ENCODE measurements at regions not wholly inside any gene's neighbourhood (a gene's known extent, or its start where the extent isn't known, plus 50 kb on each side); places are given as distances from the start of the nearest gene placed in this dataset.
"Not testable (repeated sequence)": the region's sequence is repeated elsewhere in the genome, so short reads cannot be mapped to it uniquely, and the experiment has no call there.

- H3K27me3 ChIP-seq: no peaks in the 10 kb centered on the region
- no peak overlapping the region for H3K4me3 ChIP-seq
- no peak for TF ChIP-seq CTCF (IDR thresholded peaks at IDR 0.05; ENCODE audit: low read depth, low read length)
- H3K9me3 ChIP-seq (ENCODE audit: low read depth): no peaks in the 10 kb centered on the region
- peak in 1 of 2 donors; percentile 20 for DNase-seq (ENCODE audit: low read depth in 1 of 2, low spot score in 1 of 2)
- no peak overlapping the region for H3K27ac ChIP-seq
- no peaks in the 10 kb centered on the region for H3K4me1 ChIP-seq (ENCODE audit: low read depth)
- H3K36me3 ChIP-seq: no peaks in the 10 kb centered on the region
Observed at GRCh38 chr6:170089963-170090362, 200.9 kb downstream of the DLL1 start.

GRCh38 chr6:170088582-170088955, 202.3 kb downstream of the DLL1 start:
- Histone ChIP-seq H3K4me1 (ENCODE audit: low read depth) (no peaks in the 10 kb centered on the region), H3K36me3 (no peaks in the 10 kb centered on the region), H3K27me3 (no peaks in the 10 kb centered on the region), H3K9me3 (ENCODE audit: low read depth) (no peaks in the 10 kb centered on the region), H3K27ac (no peak overlapping the region), H3K4me3 (no peak overlapping the region)
- TF ChIP-seq CTCF (IDR thresholded peaks at IDR 0.05; ENCODE audit: low read depth, low read length): no peak
- DNase-seq (ENCODE audit: low read depth in 1 of 2, low spot score in 1 of 2): no peak

GRCh38 chr6:170087941-170088581, 202.8 kb downstream of the DLL1 start:
- no peaks in the 10 kb centered on the region for H3K27me3 ChIP-seq
- no peak for TF ChIP-seq CTCF (IDR thresholded peaks at IDR 0.05; ENCODE audit: low read depth, low read length)
- no peak for DNase-seq (ENCODE audit: low read depth in 1 of 2, low spot score in 1 of 2)

GRCh38 chr6:170087421-170087780, 203.5 kb downstream of the DLL1 start:
- not testable (repeated sequence) for H3K4me3 ChIP-seq; H3K27ac ChIP-seq; H3K9me3 ChIP-seq (ENCODE audit: low read depth); H3K27me3 ChIP-seq; DNase-seq (ENCODE audit: low read depth in 1 of 2, low spot score in 1 of 2); H3K36me3 ChIP-seq; H3K4me1 ChIP-seq (ENCODE audit: low read depth)

More at GRCh38 chr6:170087941-170088581, 202.8 kb downstream of the DLL1 start:
- no peaks in the 10 kb centered on the region for H3K4me1 ChIP-seq (ENCODE audit: low read depth)
- no peaks in the 10 kb centered on the region for H3K36me3 ChIP-seq
- H3K4me3 ChIP-seq: no peak overlapping the region
- no peaks in the 10 kb centered on the region for H3K9me3 ChIP-seq (ENCODE audit: low read depth)
- no peak overlapping the region for H3K27ac ChIP-seq

GRCh38 chr6:170086639-170087420, 204.0 kb downstream of the DLL1 start:
- H3K27me3 ChIP-seq: no peaks in the 10 kb centered on the region
- H3K4me1 ChIP-seq (ENCODE audit: low read depth): no peaks in the 10 kb centered on the region
- no peak for TF ChIP-seq CTCF (IDR thresholded peaks at IDR 0.05; ENCODE audit: low read depth, low read length)
- no peak overlapping the region for H3K27ac ChIP-seq
- no peak for DNase-seq (ENCODE audit: low read depth in 1 of 2, low spot score in 1 of 2)
- H3K9me3 ChIP-seq (ENCODE audit: low read depth): no peaks in the 10 kb centered on the region
- H3K36me3 ChIP-seq: no peaks in the 10 kb centered on the region
- H3K4me3 ChIP-seq: no peak overlapping the region
